HEK293 (cell line): ENCODE measurements at regions not wholly inside any gene's neighbourhood (a gene's known extent, or its start where the extent isn't known, plus 50 kb on each side); places are given as distances from the start of the nearest gene placed in this dataset.

Source experiments
- CTCF ChIA-PET: fragments of 350-600 bp; formaldehyde crosslinking; extraction: SDS; loops from one replicate; lab custom pipeline; 2021; ENCODE audit warnings: antibody characterized with exemption; lab: Yijun Ruan, JAX
- POLR2A ChIA-PET: fragments of 300-600 bp; formaldehyde crosslinking; extraction: SDS; loops from one replicate; lab custom pipeline; 2020; ENCODE audit warnings: antibody characterized with exemption, inconsistent platforms; lab: Yijun Ruan, JAX
- H3K27ac ChIP-seq: fragments of 200-500 bp; sonication (Bioruptor generic); 2 replicates; pipeline ENCODE4 v1.5.1; 2014; ENCODE audit warnings: low read depth, low read length, control low read depth, inconsistent platforms; ENCODE audit errors: extremely low read depth
- H3K36me3 ChIP-seq, 2 experiments: fragments of 200-500 bp in 1 of 2; sonication (Bioruptor generic) in 1 of 2; 1 replicate in 1 of 2; 2 replicates in 1 of 2; pipeline ENCODE4 v1.5.1; 2014 to 2017; ENCODE audit warnings: inconsistent platforms in 2 of 2, low read length in 2 of 2; ENCODE audit not compliant: control insufficient read depth in 2 of 2, insufficient read depth in 1 of 2
- H3K4me1 ChIP-seq: fragments of 200-500 bp; sonication (Bioruptor generic); 2 replicates; pipeline ENCODE4 v1.5.1; 2014; ENCODE audit warnings: mild to moderate bottlenecking, low read length, inconsistent platforms; ENCODE audit not compliant: control insufficient read depth, insufficient read depth
- H3K4me3 ChIP-seq: 2 replicates; pipeline ENCODE4 v1.5.1; 2011; ENCODE audit warnings: low read depth, mild to moderate bottlenecking, control low read depth, low read length, moderate library complexity
- H3K9me3 ChIP-seq: fragments of 200-500 bp; sonication (Bioruptor generic); 2 replicates; pipeline ENCODE4 v1.5.1; 2014; ENCODE audit warnings: low read depth, low read length, inconsistent platforms; ENCODE audit not compliant: control insufficient read depth, insufficient read depth
- BCL11A ChIP-seq: fragments of 450-650 bp; formaldehyde crosslinking; IDR thresholded peaks from 2 replicates; pipeline ENCODE4 v1.5.1; 2016; ENCODE audit warnings: low read depth, missing biosample characterization, missing genetic modification characterization
- EGR2 ChIP-seq: fragments of 450-650 bp; formaldehyde crosslinking; IDR thresholded peaks from 2 replicates; pipeline ENCODE4 v1.5.1; 2016; ENCODE audit warnings: low read depth, missing biosample characterization, missing genetic modification characterization
- ELK4 ChIP-seq: IDR thresholded peaks from 2 replicates; pipeline ENCODE4 v1.6.1; 2011; ENCODE audit warnings: mild to moderate bottlenecking, low read depth, low read length, borderline replicate concordance
- IKZF3 ChIP-seq: fragments of 450-650 bp; IDR thresholded peaks from 2 replicates; pipeline ENCODE4 v1.5.0; 2018; ENCODE audit warnings: missing biosample characterization, mild to moderate bottlenecking, missing genetic modification characterization, moderate library complexity
- PBX3 ChIP-seq: sonication (generic); formaldehyde crosslinking; IDR thresholded peaks from 2 replicates; pipeline ENCODE4 v1.8.1; 2022; ENCODE audit warnings: mild to moderate bottlenecking, moderate library complexity, missing genetic modification reagents
- PRDM1 ChIP-seq: fragments of 450-650 bp; formaldehyde crosslinking; IDR thresholded peaks from 2 replicates; pipeline ENCODE4; 2016; ENCODE audit warnings: missing biosample characterization, missing genetic modification characterization
- ZBTB48 ChIP-seq: fragments of 450-650 bp; formaldehyde crosslinking; IDR thresholded peaks from 2 replicates; pipeline ENCODE4 v1.5.1; 2016; ENCODE audit warnings: missing biosample characterization, missing genetic modification characterization
- ZFP41 ChIP-seq: fragments of 450-650 bp; formaldehyde crosslinking; IDR thresholded peaks from 2 replicates; pipeline ENCODE4 v1.5.1; 2016; ENCODE audit warnings: missing biosample characterization, missing genetic modification characterization, borderline replicate concordance
- ZNF10 ChIP-seq: fragments of 450-650 bp; formaldehyde crosslinking; IDR thresholded peaks from 2 replicates; pipeline ENCODE4 v1.5.1; 2017; ENCODE audit warnings: missing biosample characterization, missing genetic modification characterization
- ZNF121 ChIP-seq: fragments of 450-650 bp; formaldehyde crosslinking; IDR thresholded peaks from 2 replicates; pipeline ENCODE4 v1.5.1; 2016; ENCODE audit warnings: missing biosample characterization, missing genetic modification characterization
- ZNF148 ChIP-seq: fragments of 450-650 bp; formaldehyde crosslinking; IDR thresholded peaks from 2 replicates; pipeline ENCODE4 v1.5.0; 2017; ENCODE audit warnings: missing biosample characterization, missing genetic modification characterization, borderline replicate concordance
- ZNF16 ChIP-seq: fragments of 450-650 bp; formaldehyde crosslinking; IDR thresholded peaks from 2 replicates; pipeline ENCODE4 v1.5.1; 2016; ENCODE audit warnings: low read depth, missing biosample characterization, missing genetic modification characterization
- ZNF184 ChIP-seq: fragments of 450-650 bp; IDR thresholded peaks from 2 replicates; pipeline ENCODE4 v1.5.1; 2018; ENCODE audit warnings: missing biosample characterization, mild to moderate bottlenecking, missing genetic modification characterization
- ZNF26 ChIP-seq: fragments of 450-650 bp; formaldehyde crosslinking; IDR thresholded peaks from 2 replicates; pipeline ENCODE4 v1.5.1; 2016; ENCODE audit warnings: missing biosample characterization, missing genetic modification characterization
- ZNF266 ChIP-seq: fragments of 450-650 bp; formaldehyde crosslinking; IDR thresholded peaks from 2 replicates; pipeline ENCODE4 v1.5.1; 2016; ENCODE audit warnings: missing biosample characterization, missing genetic modification characterization, low read depth
- ZNF350 ChIP-seq: fragments of 450-650 bp; formaldehyde crosslinking; IDR thresholded peaks from 2 replicates; pipeline ENCODE4 v1.5.0; 2017; ENCODE audit warnings: missing biosample characterization, mild to moderate bottlenecking, missing genetic modification characterization
- ZNF488 ChIP-seq: fragments of 450-650 bp; formaldehyde crosslinking; IDR thresholded peaks from 2 replicates; pipeline ENCODE4 v1.5.1; 2016; ENCODE audit warnings: missing biosample characterization, missing genetic modification characterization
- ZSCAN30 ChIP-seq: fragments of 450-650 bp; IDR thresholded peaks from 2 replicates; pipeline ENCODE4 v1.5.1; 2018; ENCODE audit warnings: missing biosample characterization, mild to moderate bottlenecking, missing genetic modification characterization, moderate library complexity

- Histone ChIP-seq H3K27ac (no peak overlapping the region), H3K9me3 (no peaks in the 10 kb centered on the region), H3K4me1 (no peaks in the 10 kb centered on the region), H3K4me3 (no peak overlapping the region), H3K36me3 (no peaks in the 10 kb centered on the region)
- CTCF ChIA-PET: no interaction called here
- no peak for TF ChIP-seq ZNF184
- no peak for TF ChIP-seq ZNF16 (tag by site-specific recombination)
- no peak for TF ChIP-seq ZSCAN30 (tag by site-specific recombination)
- no peak for TF ChIP-seq ELK4
- TF ChIP-seq PRDM1: no peak
- POLR2A ChIA-PET: no interaction called here
These were observed 104.0 kb upstream of the ACTRT2 start for GRCh38 chr1:2917284-2917683.

GRCh38 chr1:2918441-2918840 is 102.8 kb upstream of the ACTRT2 start:
- no peaks in the 10 kb centered on the region for H3K9me3 ChIP-seq
- H3K4me3 ChIP-seq: no peak overlapping the region
- CTCF ChIA-PET: no interaction called here
- H3K36me3 ChIP-seq: no peaks in the 10 kb centered on the region
- H3K4me1 ChIP-seq: no peaks in the 10 kb centered on the region
- H3K27ac ChIP-seq: no peak overlapping the region
- TF ChIP-seq IKZF3 (tag by site-specific recombination) (no peak), ZNF148 (tag by site-specific recombination) (no peak), ZNF10 (no peak), PBX3 (no peak), ZNF350 (tag by site-specific recombination) (no peak), ZBTB48 (tag by site-specific recombination) (no peak), BCL11A (tag by site-specific recombination) (no peak), ZNF266 (no peak), ZNF488 (no peak)
- TF ChIP-seq, all 188 proteins: peak for 0
- POLR2A ChIA-PET: no interaction called here

GRCh38 chr1:2919841-2920240 is 101.4 kb upstream of the ACTRT2 start:
- Histone ChIP-seq H3K9me3 (no peaks in the 10 kb centered on the region), H3K4me1 (no peaks in the 10 kb centered on the region)
- POLR2A ChIA-PET: no interaction called here

More at GRCh38 chr1:2919841-2920240, 101.4 kb upstream of the ACTRT2 start:
- CTCF ChIA-PET: interaction anchor here (0.6 kb wide), 1 partner anchor 746 kb away, joined by 3 read pairs; no protein-coding TSS in a partner anchor
- Histone ChIP-seq H3K36me3 (no peaks in the 10 kb centered on the region), H3K27ac (no peak overlapping the region), H3K4me3 (no peak overlapping the region)
- TF ChIP-seq ZFP41 (tag by site-specific recombination): no peak
- no peak for TF ChIP-seq ZNF121 (tag by site-specific recombination)
- TF ChIP-seq ZNF26 (tag by site-specific recombination): no peak
- no peak for TF ChIP-seq EGR2 (tag by site-specific recombination)
